Hepatocyte (in vitro differentiated cells): ENCODE measurements at regions not wholly inside any gene's neighbourhood (a gene's known extent, or its start where the extent isn't known, plus 50 kb on each side); places are given as distances from the start of the nearest gene placed in this dataset.

Experiments
- DNase-seq: peaks from one replicate; pipeline ENCODE4 v3.0.0-alpha.2; 2016; ENCODE audit warnings: low spot score
- H2AFZ ChIP-seq: fragments of 200-600 bp; sonication (generic); 2 replicates; pipeline ENCODE4 v1.6.0; 2016; ENCODE audit warnings: antibody characterized with exemption, mild to moderate bottlenecking
- H3K27ac ChIP-seq: fragments of 200-600 bp; sonication (generic); 2 replicates; pipeline ENCODE4 v1.5.1; 2016; ENCODE audit warnings: mild to moderate bottlenecking
- H3K27me3 ChIP-seq: fragments of 200-600 bp; sonication (generic); 2 replicates; pipeline ENCODE4 v1.6.1; 2016
- H3K36me3 ChIP-seq: fragments of 200-600 bp; sonication (generic); replicated peaks from 2 replicates; pipeline ENCODE4 v1.5.1; 2016; ENCODE audit warnings: low read depth; ENCODE audit not compliant: insufficient read depth
- H3K4me1 ChIP-seq: fragments of 200-600 bp; sonication (generic); 2 replicates; pipeline ENCODE4 v1.5.1; 2016; ENCODE audit warnings: mild to moderate bottlenecking, moderate library complexity; ENCODE audit not compliant: insufficient read depth
- H3K4me2 ChIP-seq: fragments of 200-600 bp; sonication (generic); 2 replicates; pipeline ENCODE4 v1.6.0; 2016
- H3K4me3 ChIP-seq: fragments of 200-600 bp; sonication (generic); 2 replicates; pipeline ENCODE4 v1.5.1; 2016; ENCODE audit warnings: mild to moderate bottlenecking
- H3K79me2 ChIP-seq: fragments of 200-600 bp; sonication (generic); 2 replicates; pipeline ENCODE4 v1.6.0; 2017; ENCODE audit warnings: mild to moderate bottlenecking
- H3K9me2 ChIP-seq: fragments of 200-600 bp; sonication (generic); replicated peaks from 2 replicates; pipeline ENCODE4 v1.6.0; 2017; ENCODE audit warnings: mild to moderate bottlenecking; ENCODE audit not compliant: insufficient read depth
- H3K9me3 ChIP-seq: fragments of 200-600 bp; sonication (generic); 2 replicates; pipeline ENCODE4 v1.5.1; 2016; ENCODE audit warnings: low read depth, mild to moderate bottlenecking
- H4K20me1 ChIP-seq: fragments of 200-600 bp; sonication (generic); 2 replicates; pipeline ENCODE4 v1.6.0; 2016; ENCODE audit warnings: mild to moderate bottlenecking; ENCODE audit not compliant: insufficient read depth, poor library complexity, severe bottlenecking
- EZH2 ChIP-seq: fragments of 200-600 bp; sonication (generic); IDR thresholded peaks from 2 replicates; pipeline ENCODE4 v1.6.1; 2016; ENCODE audit warnings: antibody characterized with exemption, mild to moderate bottlenecking, borderline replicate concordance
- EZH2phosphoT487 ChIP-seq: fragments of 200-600 bp; sonication (generic); IDR thresholded peaks from one replicate; pipeline ENCODE4 v1.6.1; 2018; ENCODE audit warnings: antibody characterized with exemption, mild to moderate bottlenecking, low read depth, moderate library complexity; ENCODE audit not compliant: unreplicated experiment, severe bottlenecking
- WGBS: methylation state at CpG from one replicate; pipeline ENCODE4 v1.1.6; 2016; ENCODE audit warnings: low lambda C conversion rate; ENCODE audit errors: missing lambda C conversion rate; 5-methylcytosine and 5-hydroxymethylcytosine counted together
- TF ChIP-seq, protein P1 (sequence below): fragments of 200-600 bp; sonication (generic); IDR thresholded peaks from 2 replicates; pipeline ENCODE4 v1.5.1; 2016; ENCODE audit warnings: antibody characterized with exemption, mild to moderate bottlenecking; ENCODE audit not compliant: poor library complexity

DNA sequence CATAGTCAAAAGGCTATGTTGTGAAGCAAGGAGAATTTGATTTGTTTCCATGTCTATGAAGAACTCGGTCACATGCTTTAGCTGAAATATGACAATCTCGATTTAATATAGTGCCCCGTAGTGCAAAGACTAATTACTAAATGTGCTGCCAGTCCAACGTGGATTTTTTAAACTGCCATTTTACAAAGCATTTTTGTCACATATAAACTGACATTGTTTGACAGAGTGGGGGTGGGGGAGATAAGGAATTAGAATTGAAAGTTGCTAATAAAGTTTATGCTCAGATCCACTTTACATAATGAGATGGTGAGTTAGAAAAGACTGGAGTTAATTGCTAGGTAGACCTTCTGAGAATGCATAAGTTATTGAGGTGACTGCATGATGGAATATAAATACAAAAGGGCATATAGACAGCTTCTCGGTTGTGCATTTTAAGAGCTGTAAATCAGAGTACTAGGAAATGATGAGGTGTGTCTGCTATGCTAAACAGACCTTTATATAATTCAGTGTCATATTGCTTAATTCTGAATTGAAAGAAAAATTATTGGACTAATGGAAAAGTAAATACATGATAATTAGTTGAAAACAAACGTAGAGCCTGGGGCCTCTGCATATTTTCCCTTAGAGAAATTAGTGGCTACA, 158.9 kb upstream of the MTNR1B start:
- Histone ChIP-seq H2AFZ (no peak overlapping the region), H3K9me2 (no peaks in the 10 kb centered on the region), H3K36me3 (no peaks in the 10 kb centered on the region), H3K9me3 (no peaks in the 10 kb centered on the region), H3K4me1 (no peaks in the 10 kb centered on the region), H4K20me1 (no peaks in the 10 kb centered on the region), H3K79me2 (no peaks in the 10 kb centered on the region), H3K4me2 (no peak overlapping the region), H3K27me3 (no peaks in the 10 kb centered on the region), H3K27ac (no peak overlapping the region), H3K4me3 (no peak overlapping the region)
- TF ChIP-seq EZH2phosphoT487 (no peak), EZH2 (no peak)
- TF ChIP-seq, protein P1, sequence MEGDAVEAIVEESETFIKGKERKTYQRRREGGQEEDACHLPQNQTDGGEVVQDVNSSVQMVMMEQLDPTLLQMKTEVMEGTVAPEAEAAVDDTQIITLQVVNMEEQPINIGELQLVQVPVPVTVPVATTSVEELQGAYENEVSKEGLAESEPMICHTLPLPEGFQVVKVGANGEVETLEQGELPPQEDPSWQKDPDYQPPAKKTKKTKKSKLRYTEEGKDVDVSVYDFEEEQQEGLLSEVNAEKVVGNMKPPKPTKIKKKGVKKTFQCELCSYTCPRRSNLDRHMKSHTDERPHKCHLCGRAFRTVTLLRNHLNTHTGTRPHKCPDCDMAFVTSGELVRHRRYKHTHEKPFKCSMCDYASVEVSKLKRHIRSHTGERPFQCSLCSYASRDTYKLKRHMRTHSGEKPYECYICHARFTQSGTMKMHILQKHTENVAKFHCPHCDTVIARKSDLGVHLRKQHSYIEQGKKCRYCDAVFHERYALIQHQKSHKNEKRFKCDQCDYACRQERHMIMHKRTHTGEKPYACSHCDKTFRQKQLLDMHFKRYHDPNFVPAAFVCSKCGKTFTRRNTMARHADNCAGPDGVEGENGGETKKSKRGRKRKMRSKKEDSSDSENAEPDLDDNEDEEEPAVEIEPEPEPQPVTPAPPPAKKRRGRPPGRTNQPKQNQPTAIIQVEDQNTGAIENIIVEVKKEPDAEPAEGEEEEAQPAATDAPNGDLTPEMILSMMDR = no peak
- 89% methylated on average over 6 of the region's 6 CpGs for WGBS
- DNase-seq = no peak

DNA sequence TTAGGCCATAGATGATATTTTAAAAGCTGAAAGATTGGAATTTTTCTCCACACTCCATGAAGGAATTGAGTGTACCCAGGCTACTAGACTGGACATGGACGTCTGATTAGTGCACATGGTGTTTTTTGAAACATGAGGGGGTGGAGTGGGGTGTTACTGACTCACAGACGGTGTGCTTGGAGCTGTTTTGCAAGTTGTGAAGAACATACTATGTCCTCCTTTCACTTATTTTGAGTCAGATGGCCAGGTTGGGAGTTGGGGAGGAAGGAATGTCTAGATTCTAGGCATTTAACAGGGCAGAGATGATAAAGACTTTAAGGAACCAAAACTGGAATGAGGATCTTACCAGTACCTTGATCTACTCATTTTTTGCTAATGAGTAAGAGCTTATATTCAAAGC, 158.1 kb upstream of the MTNR1B start:
- Histone ChIP-seq H3K36me3 (no peaks in the 10 kb centered on the region), H3K9me3 (no peaks in the 10 kb centered on the region), H4K20me1 (no peaks in the 10 kb centered on the region), H2AFZ (no peak overlapping the region), H3K4me1 (no peaks in the 10 kb centered on the region), H3K9me2 (no peaks in the 10 kb centered on the region), H3K27me3 (no peaks in the 10 kb centered on the region), H3K79me2 (no peaks in the 10 kb centered on the region), H3K27ac (no peak overlapping the region), H3K4me2 (no peak overlapping the region), H3K4me3 (no peak overlapping the region)
- TF ChIP-seq EZH2 = no peak
- no peak for TF ChIP-seq EZH2phosphoT487
- TF ChIP-seq, protein P1 = no peak
- peak; percentile 11 for DNase-seq
- WGBS = 60% methylated on average over 2 of the region's 2 CpGs

GRCh38 chr11:92812841-92813240, 156.6 kb upstream of the MTNR1B start:
- no peak overlapping the region for H2AFZ ChIP-seq
- H3K27ac ChIP-seq = no peak overlapping the region
- no peaks in the 10 kb centered on the region for H3K9me2 ChIP-seq
- no peaks in the 10 kb centered on the region for H3K4me1 ChIP-seq
- no peak overlapping the region for H3K4me2 ChIP-seq
- TF ChIP-seq EZH2 = no peak
- TF ChIP-seq, protein P1 = no peak
- TF ChIP-seq EZH2phosphoT487 = no peak
- no peaks in the 10 kb centered on the region for H3K36me3 ChIP-seq
- DNase-seq = no peak
- no peak overlapping the region for H3K4me3 ChIP-seq
- WGBS = 67% methylated on average over 5 of the region's 5 CpGs
- H4K20me1 ChIP-seq = no peaks in the 10 kb centered on the region
- no peaks in the 10 kb centered on the region for H3K79me2 ChIP-seq
- H3K9me3 ChIP-seq = no peaks in the 10 kb centered on the region
- H3K27me3 ChIP-seq = no peaks in the 10 kb centered on the region

- Histone ChIP-seq H3K79me2 (no peaks in the 10 kb centered on the region), H2AFZ (no peak overlapping the region), H3K36me3 (no peaks in the 10 kb centered on the region), H3K4me1 (no peaks in the 10 kb centered on the region), H3K4me2 (no peak overlapping the region), H3K9me3 (no peaks in the 10 kb centered on the region), H3K9me2 (no peaks in the 10 kb centered on the region), H4K20me1 (no peaks in the 10 kb centered on the region), H3K27me3 (no peaks in the 10 kb centered on the region), H3K4me3 (no peak overlapping the region), H3K27ac (no peak overlapping the region)
- 87% methylated on average over 2 of the region's 2 CpGs for WGBS
- TF ChIP-seq, protein P1 = no peak
- TF ChIP-seq EZH2 = no peak
- no peak for TF ChIP-seq EZH2phosphoT487
- no peak for DNase-seq
Observed at GRCh38 chr11:92819830-92820229, 149.6 kb upstream of the MTNR1B start.
